ENCODE measurements at regions not wholly inside any gene's neighbourhood (a gene's known extent, or its start where the extent isn't known, plus 50 kb on each side); places are given as distances from the start of the nearest gene placed in this dataset.

DNA sequence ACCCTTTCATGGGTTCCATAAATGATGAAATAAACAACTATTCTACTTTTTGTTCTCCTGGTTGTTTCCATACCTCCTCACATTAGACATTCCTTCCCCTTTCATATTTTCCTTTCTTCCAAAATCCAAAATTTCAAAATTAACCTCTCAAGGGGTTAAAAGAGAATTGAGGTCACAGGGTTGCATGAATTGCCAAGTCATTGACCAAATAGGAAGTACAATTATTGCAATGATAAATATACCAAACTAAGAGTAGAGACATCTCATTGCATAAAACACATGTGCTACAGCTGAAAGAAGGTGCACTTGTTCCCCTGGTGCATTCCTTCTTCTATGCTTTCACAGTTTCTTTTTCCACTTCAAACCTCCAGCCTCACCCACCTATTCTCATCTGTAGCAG is 136.1 kb downstream of the KCTD12 start:
- intact Hi-C loops (cut with DNase I), result no loop called here
- Histone ChIP-seq H3K36me3 (no peaks in the 10 kb centered on the region), H3K27me3 (no peaks in the 10 kb centered on the region), H3K9me3 (no peaks in the 10 kb centered on the region), H3K4me3 (no peak overlapping the region), H3K4me1 (no peaks in the 10 kb centered on the region), H3K27ac (no peak overlapping the region)
- no peak for DNase-seq (ENCODE audit: extremely low spot score in 2 of 2)
- TF ChIP-seq POLR2AphosphoS5 (IDR thresholded peaks at IDR 0.05; ENCODE audit: insufficient read depth in 1 of 2, low read depth in 1 of 2), result no peak
- TF ChIP-seq, protein P1, sequence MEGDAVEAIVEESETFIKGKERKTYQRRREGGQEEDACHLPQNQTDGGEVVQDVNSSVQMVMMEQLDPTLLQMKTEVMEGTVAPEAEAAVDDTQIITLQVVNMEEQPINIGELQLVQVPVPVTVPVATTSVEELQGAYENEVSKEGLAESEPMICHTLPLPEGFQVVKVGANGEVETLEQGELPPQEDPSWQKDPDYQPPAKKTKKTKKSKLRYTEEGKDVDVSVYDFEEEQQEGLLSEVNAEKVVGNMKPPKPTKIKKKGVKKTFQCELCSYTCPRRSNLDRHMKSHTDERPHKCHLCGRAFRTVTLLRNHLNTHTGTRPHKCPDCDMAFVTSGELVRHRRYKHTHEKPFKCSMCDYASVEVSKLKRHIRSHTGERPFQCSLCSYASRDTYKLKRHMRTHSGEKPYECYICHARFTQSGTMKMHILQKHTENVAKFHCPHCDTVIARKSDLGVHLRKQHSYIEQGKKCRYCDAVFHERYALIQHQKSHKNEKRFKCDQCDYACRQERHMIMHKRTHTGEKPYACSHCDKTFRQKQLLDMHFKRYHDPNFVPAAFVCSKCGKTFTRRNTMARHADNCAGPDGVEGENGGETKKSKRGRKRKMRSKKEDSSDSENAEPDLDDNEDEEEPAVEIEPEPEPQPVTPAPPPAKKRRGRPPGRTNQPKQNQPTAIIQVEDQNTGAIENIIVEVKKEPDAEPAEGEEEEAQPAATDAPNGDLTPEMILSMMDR (IDR thresholded peaks at IDR 0.05), result no peak
- TF ChIP-seq POLR2A (IDR thresholded peaks at IDR 0.05), result no peak

DNA sequence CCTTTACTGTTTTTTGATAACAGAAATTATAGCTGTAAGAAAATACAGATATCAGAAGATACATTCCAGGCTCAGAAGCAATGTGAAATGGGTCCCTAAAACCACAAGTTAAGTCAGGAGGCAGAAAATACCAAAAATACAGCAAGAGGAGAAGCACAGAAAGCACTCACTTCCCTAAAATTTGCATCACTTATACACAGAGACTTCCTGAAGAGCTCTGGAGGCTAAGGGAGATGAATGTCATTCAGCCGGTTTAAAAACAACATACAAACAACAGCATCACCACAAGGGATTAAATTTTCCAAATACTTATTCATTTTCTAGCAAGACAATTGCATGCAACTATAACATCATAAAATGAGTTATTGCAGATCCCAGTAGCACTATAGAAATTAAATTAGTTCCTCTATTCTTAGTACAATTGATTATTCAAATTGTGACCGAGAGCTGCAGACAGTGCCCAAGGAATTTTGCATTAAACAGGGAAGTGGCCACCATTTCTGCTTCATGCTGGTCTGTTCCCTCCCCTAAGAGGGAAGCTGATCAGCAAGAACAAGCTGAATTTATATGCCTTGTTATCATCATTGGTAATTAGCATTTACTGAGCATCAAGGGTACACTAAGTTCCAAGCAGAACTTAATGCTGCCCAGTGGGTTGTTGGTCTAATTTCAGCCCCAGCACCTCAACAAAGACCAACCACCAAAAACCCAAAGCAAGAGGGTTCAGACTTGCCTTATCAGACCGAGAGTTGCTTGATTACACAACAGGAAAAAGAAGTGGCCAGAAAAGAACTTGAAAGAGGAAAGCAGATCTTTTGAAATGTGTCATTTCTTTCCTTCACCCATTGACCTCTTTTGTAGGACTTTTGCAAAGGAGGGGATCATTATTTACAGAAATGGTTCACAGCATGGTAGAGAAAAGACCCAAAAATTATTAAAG is 140.7 kb downstream of the KCTD12 start:
- no peaks in the 10 kb centered on the region for H3K27me3 ChIP-seq
- no peaks in the 10 kb centered on the region for H3K9me3 ChIP-seq
- H3K27ac ChIP-seq, result no peak overlapping the region
- H3K4me3 ChIP-seq, result no peak overlapping the region
- H3K4me1 ChIP-seq, result no peaks in the 10 kb centered on the region
- DNase-seq (ENCODE audit: extremely low spot score in 2 of 2), result no peak
- intact Hi-C loops (cut with DNase I), result no loop called here
- no peaks in the 10 kb centered on the region for H3K36me3 ChIP-seq
- no peak for TF ChIP-seq POLR2A (IDR thresholded peaks at IDR 0.05)
- TF ChIP-seq POLR2AphosphoS5 (IDR thresholded peaks at IDR 0.05; ENCODE audit: insufficient read depth in 1 of 2, low read depth in 1 of 2), result no peak
- TF ChIP-seq, protein P1 (IDR thresholded peaks at IDR 0.05), result no peak

DNA sequence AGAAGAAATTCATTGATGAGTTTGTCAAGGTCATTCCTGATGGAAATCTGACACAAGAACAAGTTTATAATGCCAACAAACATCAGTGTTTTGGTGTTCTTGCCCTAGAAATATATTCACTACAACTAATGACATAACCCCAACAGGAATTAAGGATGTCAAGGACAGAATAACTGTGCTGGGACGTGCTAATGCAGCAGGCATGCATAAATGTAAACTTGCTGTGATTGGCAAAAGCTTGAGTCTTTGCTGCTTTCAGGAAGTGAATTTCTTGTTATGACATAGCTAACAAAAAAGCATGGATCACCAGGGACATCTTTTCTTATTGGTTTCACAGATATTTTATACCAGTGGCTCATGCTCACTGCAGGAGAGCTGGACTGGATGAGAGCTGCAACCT is 144.6 kb downstream of the KCTD12 start:
- Histone ChIP-seq H3K4me1 (no peaks in the 10 kb centered on the region), H3K4me3 (no peak overlapping the region), H3K9me3 (no peaks in the 10 kb centered on the region), H3K36me3 (no peaks in the 10 kb centered on the region), H3K27ac (no peak overlapping the region), H3K27me3 (no peaks in the 10 kb centered on the region)
- intact Hi-C loops (cut with DNase I), result no loop called here
- DNase-seq (ENCODE audit: extremely low spot score in 2 of 2), result no peak
- TF ChIP-seq POLR2A (IDR thresholded peaks at IDR 0.05) (no peak), POLR2AphosphoS5 (IDR thresholded peaks at IDR 0.05; ENCODE audit: insufficient read depth in 1 of 2, low read depth in 1 of 2) (no peak)
- TF ChIP-seq, protein P1 (IDR thresholded peaks at IDR 0.05), result no peak

DNA sequence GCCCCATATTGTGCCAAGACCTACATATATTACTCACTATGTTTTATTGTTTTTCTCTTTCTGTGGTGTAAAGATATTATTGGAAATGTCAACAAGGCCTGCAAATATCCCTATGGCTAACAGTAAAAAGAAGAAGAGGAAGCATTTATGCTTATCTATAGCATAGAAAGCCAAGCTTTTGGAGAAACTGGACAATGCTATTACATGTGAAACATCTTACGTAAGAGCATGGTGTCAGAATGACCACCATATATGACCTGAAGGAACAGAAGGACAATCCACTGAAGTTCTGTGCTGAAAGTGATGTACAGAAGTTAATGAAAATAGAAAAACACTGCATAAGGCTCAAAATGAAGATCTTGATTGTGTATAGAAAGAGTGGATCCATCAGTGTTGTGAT is 145.2 kb downstream of the KCTD12 start:
- Histone ChIP-seq H3K4me3 (no peak overlapping the region), H3K27ac (no peak overlapping the region), H3K36me3 (no peaks in the 10 kb centered on the region), H3K9me3 (no peaks in the 10 kb centered on the region), H3K4me1 (no peaks in the 10 kb centered on the region), H3K27me3 (no peaks in the 10 kb centered on the region)
- TF ChIP-seq, protein P1 (IDR thresholded peaks at IDR 0.05), result no peak
- TF ChIP-seq POLR2A (IDR thresholded peaks at IDR 0.05) (no peak), POLR2AphosphoS5 (IDR thresholded peaks at IDR 0.05; ENCODE audit: insufficient read depth in 1 of 2, low read depth in 1 of 2) (no peak)
- intact Hi-C loops (cut with DNase I), result no loop called here
- no peak for DNase-seq (ENCODE audit: extremely low spot score in 2 of 2)

DNA sequence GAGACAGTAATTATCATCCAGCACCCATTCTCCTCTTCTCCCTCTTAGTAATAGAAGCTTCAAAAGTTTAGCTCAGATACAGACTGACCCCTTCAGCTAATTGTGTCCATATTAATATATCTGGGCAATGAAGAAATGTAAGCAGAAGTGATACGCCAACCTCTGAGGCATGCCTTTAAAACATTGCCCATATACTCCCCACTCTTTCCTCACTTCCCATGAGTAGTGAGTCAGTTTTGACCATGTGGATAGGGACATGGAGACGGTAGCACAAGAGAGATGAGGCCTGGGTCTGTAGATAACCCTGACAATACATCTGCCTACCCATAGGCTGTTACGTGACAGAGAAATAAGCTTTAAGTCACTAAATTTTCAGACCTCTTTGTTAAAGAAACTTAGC is 147.6 kb downstream of the KCTD12 start:
- intact Hi-C loops (cut with DNase I), result no loop called here
- no peak overlapping the region for H3K27ac ChIP-seq
- no peaks in the 10 kb centered on the region for H3K4me1 ChIP-seq
- DNase-seq (ENCODE audit: extremely low spot score in 2 of 2), result no peak
- no peak for TF ChIP-seq POLR2AphosphoS5 (IDR thresholded peaks at IDR 0.05; ENCODE audit: insufficient read depth in 1 of 2, low read depth in 1 of 2)
- no peak for TF ChIP-seq POLR2A (IDR thresholded peaks at IDR 0.05)
- H3K9me3 ChIP-seq, result no peaks in the 10 kb centered on the region
- no peaks in the 10 kb centered on the region for H3K27me3 ChIP-seq
- H3K4me3 ChIP-seq, result no peak overlapping the region
- no peaks in the 10 kb centered on the region for H3K36me3 ChIP-seq
